Suppressor macrophage treated with lipopolysaccharide for 1 hour (primary cell): ENCODE measurements at regions not wholly inside any gene's neighbourhood (a gene's known extent, or its start where the extent isn't known, plus 50 kb on each side); places are given as distances from the start of the nearest gene placed in this dataset.

ENCODE experiments used
- DNase-seq, 3 donors: peaks; one replicate each; pipeline ENCODE4 v3.0.0-alpha.2; 2020 to 2022

DNA sequence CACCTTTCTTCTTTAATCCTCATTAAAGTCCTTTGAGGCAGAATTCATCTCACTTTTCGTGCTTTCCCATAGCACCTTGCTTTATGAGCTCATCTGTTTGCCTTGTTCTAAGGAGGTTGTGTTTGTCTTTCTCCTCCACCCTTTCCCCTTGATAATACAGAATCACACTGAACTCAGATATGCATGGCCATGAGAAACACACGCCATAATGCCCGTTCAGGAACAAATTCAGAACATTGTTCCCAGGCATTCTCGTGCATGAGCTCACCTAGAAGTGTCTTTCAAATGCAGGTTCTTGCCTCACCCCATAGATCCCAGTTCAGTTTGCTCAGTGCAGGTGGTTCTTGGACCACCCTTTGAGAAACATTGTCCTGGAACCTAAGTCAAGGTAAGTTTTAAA is 71.1 kb downstream of the TMEM114 start:
- no peak for DNase-seq

DNA sequence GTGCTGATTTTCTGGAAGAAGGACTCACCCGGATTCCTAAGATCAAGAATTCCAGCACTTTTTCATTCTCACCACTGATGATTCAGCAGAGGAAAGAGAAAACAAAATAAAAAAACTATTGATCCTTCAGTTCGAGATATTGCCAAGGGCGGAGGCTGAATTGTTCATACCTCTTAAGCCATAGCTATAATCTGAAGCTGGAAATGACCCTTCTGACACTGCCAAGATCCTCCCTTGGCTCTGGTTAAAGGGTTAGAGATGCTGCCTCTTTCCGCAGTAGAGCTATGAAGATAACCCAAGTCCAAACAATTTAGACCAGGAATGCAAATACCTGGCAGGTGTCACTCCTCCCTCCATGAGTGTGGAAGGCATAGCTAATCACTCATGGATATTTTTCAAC is 73.0 kb downstream of the TMEM114 start:
- no peak for DNase-seq

DNA sequence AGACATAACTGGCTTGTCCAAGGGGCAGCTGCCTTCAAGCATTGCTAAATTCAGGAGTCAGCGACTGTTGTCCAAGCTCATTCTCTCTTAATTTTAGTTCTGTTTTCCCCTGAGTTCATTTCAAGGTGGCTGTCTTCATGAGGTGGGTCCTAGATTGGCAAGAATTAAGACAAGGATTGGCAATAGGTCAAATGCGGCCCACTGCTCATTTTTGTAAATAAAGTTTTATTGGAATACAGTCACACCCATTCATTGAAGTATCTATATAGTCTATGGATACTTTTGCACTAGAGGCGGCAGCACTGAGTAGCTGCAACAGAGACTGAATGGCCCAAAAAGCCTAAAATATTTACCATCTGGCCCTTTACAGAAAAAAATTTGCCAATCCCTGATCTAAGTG is 73.8 kb downstream of the TMEM114 start:
- DNase-seq: no peak

DNA sequence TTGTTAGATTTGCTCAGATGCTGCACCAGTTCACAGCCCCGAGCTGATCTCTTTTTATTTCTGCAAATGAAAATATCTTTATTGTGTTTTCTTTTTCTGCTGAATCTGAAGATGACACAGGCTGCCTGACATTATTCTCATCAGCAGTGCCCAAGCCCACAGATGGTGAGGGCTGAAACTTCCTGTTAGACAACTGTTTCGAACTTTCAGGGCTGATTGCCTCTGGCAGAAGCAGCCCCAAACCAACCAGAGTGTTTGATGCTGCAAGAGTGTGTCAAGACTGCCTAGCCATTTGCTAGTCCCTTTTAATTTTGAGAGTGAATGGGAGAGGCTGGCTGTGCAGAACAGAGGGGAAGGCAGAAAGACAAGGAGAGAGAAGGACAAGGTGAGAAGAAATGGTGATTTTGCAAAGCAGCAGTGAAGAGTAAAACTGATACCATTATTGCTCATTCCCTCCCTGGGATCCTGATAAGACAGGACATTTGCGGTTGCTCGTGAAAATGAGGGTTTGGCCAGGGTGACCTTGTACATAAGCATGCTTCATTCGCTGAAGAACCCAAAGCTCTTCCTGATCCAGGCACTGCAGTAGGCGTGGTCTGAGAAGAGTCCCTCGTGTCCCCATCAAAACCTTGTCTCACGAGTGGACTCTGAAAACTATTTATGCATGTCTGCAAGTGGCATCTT is 77.2 kb downstream of the TMEM114 start:
- no peak for DNase-seq

DNA sequence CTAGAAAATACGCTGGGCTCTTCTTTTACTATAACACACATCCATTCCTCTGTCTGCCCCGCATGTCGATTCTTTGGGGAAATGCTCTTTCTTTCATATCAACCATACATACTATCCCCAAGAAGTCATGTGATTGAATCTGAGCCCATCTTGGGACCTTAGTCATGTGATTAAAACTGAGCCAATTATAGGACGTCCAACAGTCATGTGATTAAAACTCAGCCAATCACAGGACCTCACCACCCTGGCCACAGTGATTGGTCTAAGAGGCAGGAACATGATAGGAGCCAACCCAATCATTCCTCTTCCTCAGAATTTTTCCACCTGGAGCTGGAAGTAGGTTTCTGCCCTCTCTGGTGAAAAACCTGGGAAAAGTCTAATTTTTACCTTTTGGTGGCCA is 78.8 kb downstream of the TMEM114 start:
- no peak for DNase-seq

DNA sequence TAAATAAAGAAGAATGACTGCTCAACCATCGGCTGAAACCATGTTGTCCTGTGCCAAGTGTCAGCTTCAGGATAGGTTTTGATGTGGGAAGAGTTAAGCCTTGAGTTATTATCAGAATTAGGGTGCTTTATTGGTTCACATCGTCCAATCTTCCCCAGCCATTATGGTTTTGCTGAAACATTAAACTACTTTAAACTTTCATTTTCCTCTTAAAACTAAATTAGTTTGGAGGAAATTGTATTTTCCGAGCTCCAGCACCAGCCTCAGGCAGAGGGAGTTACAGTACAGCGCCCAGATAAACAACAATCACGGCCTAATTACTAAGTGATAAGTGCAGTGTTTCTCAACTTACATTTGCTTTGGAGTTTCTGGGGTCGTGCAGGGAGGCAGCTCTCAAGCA is 80.2 kb downstream of the TMEM114 start:
- no peak for DNase-seq

DNA sequence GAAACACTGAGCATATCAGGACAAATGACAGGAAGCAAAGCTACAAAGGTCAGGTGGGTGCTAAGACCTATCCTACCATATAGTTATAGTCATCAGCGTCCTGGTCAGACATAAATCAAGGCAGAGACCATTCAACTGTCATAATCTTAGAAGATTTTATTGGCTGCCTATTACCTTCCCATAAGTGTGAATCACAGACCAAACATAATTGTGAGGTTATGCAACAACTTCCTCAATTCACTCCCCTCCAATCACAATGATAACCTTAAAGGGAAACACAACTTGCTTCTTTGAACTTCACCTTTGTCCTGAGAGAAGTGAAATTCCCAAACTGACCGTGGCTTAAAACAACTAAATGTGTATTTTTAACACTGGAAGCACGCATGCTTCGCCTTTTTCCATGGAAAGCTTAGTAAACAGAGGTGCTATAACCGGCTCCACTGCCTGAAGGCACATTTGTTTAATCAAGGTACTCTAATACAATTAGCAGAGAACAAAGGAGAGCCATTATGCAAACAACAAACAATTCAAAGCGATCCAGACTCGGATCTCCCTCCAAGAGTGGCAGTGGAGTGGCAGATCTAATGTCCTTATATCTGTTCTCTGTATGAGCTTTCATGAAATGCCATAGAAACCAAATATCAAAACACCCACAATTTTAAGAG is 84.9 kb downstream of the TMEM114 start:
- DNase-seq: peak in 1 of 3 donors; percentile 16

DNA sequence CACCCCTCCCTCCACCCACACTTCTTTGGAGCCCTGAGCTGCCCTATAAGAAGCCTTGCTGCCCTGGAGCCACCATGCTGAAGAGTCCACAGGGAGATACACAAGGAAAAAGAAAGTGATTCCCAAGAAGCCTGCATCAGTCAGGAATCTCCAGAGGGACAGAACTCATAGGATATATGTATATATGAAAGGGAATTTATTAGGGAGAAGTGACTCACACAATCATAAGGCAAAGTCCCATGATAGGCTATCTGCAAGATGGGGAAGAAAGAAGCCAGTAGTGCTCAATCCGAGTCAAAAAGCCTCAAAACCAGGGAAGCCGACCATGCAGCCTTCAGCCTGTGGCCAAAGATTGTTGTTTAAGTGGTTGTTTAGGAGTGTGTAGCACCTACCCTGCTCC is 87.9 kb downstream of the TMEM114 start:
- no peak for DNase-seq

DNA sequence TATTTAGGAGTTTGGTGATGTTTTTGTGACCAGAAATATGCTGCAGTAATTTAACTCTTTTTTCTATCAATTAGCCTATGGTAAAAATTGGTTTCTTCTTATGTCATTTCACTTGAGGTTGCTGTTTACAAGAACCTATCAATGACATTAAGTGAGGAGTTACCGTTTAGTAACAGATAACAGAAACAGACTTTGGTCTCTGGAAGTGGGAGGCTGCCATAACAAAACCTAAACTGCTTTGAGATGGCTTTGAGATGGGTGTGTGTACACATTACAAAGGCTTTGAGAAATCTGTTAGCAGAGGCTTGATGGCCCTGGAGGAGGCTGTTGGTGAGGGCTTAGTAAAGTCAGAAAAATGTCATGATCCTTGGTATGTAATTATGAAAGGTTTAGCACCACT is 90.0 kb downstream of the TMEM114 start:
- no peak for DNase-seq

DNA sequence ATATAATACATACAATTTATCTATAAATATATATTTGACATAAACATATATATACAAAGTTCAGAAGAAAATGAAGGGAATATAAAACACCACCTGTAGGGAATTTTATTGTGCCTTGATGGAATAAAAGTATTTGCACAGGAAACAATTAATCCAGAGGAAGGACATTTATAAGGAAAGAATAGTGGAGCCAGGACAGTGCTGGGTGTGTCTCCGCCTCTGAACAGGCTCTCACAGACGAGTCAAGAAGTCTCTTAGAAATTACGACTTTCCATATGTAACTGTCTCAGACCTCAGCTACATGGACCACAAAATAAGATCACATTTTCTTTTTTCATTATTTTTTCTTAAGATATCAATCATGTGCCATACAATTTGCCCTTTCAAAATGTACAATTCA is 93.9 kb downstream of the TMEM114 start:
- no peak for DNase-seq

DNA sequence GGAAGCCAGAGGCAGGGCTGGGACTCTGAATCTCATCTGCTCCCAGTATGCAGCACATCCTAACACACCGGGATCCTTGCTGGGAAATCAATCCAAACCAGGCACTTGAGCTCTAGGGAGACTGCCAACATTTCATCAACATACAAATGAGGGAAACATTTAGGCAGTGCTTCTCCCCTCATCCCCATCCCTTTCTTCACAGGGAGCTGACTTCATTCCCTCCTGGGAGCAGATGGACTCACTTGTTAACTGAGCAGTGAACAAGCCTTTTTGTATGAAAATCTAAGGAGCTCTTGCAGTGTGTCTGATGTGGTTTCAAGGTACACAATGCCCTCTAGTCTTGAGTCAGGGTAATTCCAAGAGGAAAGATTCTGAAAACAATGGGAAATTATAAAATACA is 96.3 kb downstream of the TMEM114 start:
- no peak for DNase-seq

DNA sequence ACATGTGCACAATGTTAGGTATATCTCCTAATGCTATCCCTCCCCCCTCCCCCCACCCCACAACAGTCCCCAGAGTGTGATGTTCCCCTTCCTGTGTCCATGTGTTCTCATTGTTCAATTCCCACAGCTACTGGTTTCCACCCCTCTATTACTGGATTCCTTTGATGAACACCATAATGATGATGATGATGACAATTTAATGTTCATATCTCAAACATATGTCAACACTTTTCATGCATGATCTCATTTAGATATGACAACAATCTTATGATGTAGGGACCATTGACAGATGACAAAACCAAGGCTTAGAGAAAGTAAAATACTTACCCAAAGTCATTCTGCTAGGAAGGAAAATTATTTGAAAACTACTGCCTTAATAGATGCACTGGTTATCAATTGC is 97.6 kb downstream of the TMEM114 start:
- no peak for DNase-seq

DNA sequence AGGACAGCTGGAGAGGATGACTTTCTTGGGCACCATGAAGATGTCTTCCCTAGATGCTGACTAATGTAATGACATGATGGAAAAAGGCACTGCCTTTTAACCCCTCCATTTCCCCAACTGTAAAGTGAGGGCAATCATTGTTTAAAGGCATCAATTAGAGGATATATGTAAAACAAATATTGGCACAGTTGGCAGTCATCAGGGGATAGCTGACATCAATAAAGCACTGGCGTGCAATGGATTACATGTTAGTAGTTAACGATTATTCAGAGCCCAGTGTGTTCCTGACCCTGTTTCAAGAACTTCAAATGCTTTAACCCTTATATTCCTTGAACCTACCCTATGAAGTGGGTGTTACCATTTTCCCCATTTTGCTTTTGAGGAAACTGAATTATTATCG is 100.7 kb downstream of the TMEM114 start:
- DNase-seq: no peak

DNA sequence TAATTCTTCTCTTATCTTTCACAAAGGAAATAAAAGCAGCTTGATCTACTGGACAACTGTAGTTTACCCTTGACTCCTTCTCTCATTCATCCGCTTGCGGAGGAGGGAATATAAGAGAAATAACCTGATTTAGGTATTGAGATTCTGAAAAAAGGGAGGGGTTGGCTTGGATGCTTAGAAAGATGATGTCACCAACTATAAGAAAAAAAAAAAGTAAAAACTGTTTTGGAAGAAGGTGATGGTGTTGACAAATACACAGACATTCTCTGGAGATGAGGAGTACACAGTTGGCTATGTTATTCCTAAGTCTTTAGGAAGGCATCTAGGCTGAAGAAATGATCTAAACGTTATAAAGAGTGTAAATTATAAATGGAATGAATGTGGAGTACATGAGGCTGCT is 103.3 kb downstream of the TMEM114 start:
- DNase-seq: no peak

DNA sequence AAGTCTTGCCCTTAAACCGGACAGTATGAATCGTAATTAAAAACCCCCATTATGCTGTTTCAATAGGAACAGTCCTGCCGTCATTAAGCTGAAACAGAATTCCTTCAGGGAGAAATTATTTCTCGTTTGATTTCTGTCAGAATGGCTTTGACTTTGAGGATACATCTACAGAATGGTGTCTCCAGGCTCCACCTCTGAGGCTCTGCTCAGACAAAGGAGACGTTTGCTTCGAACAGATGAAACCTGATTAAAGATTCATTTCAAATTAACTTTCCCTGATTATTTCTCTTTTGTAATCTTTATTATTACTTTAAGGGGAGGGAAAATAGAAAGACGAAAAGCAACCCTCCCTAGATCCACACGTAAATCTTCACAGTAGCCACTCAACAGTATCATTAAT is 106.9 kb downstream of the TMEM114 start:
- no peak for DNase-seq

DNA sequence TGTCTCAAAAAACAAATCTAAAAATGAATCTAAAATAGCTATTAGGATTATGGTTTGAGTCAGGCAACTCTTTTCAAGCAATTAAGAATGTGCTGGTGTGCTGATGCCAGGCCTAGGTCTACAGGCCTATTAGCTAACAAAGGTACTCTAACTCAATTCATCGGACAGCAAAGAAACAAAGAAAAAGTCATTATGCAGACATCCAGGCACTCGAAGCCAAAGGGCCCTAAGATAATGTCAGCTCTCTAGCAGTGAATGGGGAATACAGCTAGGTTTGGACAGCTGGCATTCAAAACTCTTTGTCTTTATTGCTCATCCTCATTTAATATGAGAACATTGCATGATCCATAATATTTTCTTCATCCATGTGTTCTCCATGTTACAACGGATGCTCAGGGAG is 108.5 kb downstream of the TMEM114 start:
- DNase-seq: no peak

DNA sequence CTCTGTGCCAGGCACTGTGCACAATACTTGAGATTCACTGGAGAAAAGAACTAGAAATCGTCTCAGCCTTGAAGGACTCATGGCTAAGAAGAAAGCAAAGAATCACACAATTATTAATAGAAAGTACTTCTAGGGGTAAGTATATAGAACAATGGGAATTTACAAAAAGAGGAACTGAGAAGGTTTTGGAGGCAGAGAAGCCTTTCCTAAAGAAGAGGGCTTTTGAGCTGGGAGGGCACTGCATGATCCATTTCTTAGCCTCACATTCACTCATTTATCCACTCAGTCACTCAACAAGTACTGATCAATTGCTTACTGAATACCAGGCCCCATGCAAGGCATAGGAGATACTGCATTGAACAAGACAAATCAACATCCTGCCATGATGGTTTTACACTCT is 113.5 kb downstream of the TMEM114 start:
- DNase-seq: no peak

DNA sequence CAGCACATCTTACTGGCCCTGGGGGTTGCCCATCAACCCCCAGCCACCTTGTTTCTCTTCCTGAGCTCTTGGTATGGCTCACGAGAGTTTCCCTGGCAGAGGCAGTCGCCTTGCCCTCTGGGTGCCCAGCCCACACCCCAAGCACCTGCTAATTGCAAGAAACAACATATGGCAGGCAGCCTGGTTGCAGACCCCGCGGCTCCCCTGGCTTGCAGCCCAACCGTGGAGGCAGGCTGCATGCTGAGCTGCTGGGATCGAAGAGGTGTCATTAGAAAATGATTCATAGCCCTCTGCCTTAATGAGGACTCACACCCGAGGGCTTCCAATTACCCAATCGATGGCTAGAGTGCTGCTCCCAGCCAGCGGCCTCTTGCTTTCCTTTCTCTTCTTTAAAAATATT is 115.7 kb downstream of the TMEM114 start:
- no peak for DNase-seq

DNA sequence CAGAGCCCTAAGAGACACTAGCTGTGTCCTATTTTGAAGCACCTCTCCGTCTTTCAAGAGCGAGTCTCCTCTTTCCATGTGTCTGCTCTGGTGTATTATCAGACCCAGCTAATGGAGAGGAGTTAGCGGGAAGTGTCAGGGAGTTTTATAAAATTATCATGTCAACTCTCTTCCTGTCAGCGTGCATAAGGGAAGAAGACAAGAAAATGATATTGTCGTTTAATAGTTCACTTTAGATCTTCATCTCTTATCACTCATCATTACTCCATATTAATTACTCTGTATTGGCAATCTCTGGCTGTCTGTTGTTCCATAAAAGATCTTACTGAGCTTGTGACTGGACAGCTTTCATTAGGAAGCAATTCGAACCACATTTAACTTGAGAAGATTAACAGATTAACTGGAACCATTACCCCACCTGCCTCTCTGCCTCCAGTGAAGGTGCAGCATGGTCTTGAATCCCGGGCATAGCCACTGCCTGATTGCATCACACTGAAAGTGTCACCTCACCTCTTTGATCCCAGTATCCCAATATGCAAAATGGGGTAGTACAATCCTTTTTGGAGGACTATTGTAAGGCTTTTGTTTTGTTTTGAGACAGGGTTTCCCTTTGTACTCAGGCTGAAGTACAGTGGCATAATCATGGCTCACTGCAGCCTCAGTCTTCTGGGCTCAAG is 121.1 kb downstream of the TMEM114 start:
- DNase-seq: no peak

DNA sequence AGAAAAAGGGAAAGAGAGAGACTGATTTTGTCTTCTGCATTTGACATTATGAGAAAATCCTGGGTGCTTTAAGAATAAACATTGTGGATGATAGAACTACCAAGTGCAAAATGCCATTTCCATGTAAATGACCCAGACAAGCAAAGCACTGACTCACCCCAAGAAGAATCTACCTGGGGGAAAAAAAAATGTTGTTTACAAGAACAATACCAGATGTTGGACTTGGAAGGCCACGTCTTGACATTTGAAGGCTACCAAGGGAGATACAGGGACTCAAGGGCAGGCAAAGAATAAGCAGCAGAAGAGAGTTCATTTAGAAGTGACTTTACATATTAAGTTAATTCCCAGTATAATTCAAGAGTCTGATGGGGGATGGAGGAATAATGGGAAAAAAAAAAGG is 125.3 kb downstream of the TMEM114 start:
- DNase-seq: no peak

DNA sequence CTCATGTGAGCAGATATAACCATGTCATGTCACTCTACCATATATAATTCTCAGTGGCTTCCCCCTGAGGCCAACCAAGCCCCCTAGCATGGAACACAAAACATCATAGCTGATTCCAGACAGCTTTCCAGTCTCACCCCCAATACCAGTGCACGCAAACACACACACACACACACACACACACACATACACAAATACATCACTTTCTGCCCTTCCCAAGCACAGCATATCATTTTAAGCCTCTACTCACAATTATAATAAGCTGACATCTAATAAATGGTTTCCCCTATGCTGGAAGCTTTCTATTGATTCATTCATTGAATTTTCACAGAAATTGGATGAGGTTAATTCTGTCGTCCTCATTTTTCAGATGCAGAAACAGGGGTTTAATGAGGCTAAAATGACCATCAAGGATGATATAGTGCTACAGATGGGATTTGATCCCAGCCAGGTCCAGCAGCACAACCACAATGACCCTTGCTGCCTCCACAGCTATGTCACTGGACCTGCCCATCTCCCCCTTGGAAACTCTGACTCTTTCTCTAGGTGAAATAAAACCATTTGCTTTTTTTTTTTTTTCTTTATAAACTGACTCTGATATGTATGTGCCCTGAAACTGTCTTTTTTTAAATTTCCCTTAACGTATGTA is 131.1 kb downstream of the TMEM114 start:
- DNase-seq: no peak

DNA sequence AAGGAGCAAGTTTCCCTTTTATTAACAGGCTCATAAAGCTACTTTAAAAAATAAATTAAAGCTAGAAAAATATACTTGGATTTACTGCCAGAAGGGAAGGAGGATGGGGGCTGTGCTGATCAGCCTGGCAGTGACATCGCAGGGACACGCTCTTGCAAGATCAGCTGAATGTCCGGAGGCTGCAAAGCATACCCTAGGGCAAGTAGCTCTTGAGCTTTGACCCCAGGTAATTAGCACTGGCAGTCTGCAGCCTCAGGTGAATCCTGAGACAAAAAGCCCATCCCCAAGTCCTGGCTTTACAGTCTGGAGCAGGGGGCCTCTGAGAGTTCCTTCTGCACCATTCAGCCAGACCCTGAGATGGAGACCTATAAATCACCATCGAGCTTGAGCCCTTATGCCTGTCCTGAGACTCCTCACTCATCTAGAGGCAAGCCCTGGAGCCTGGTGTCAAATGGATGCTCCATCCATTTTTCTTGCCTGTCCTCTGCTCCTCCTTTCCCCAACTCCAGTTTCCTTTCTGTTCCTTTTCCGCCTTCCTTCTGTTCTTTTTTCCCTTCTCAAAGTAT is 131.7 kb downstream of the TMEM114 start:
- no peak for DNase-seq

DNA sequence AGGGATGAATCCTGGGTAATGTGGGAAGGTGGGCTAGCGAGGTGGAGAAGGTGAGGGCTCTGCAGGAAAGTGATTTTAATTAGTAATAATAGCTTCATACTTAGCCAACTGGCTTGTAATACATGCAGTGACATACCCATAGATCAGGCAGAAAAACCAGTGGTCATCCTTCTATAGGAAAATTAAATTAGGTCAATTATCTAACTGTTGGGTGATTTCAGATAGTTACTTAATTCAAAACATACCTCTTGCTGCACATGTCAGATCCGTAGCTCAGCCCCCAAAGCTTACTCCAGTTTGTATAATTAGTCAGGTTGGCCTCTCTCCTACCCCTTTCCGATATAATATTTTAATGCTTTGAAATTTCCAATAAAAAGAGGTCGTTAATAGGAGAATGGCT is 137.0 kb downstream of the TMEM114 start:
- no peak for DNase-seq

DNA sequence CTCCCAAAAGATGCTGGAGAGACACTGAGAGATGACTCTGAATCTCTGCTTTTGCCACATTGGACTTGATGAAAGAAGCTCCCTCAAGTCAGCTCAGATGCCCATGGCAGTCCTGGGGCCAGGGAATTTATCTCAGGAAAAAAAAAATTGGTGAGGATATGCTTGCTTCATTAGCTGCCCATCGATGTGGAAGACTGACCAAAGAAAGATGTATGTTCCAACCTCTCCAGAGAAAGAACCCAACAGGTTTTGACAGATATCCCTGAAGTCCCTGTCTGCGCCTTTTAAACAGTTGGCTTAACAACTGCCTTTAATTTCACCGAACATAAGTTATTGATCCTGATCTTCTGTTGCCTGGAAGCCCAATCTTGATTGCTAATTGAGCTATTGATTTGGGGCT is 137.4 kb downstream of the TMEM114 start:
- no peak for DNase-seq
